ENCODE measurements at regions not wholly inside any gene's neighbourhood (a gene's known extent, or its start where the extent isn't known, plus 50 kb on each side); places are given as distances from the start of the nearest gene placed in this dataset.

DNA sequence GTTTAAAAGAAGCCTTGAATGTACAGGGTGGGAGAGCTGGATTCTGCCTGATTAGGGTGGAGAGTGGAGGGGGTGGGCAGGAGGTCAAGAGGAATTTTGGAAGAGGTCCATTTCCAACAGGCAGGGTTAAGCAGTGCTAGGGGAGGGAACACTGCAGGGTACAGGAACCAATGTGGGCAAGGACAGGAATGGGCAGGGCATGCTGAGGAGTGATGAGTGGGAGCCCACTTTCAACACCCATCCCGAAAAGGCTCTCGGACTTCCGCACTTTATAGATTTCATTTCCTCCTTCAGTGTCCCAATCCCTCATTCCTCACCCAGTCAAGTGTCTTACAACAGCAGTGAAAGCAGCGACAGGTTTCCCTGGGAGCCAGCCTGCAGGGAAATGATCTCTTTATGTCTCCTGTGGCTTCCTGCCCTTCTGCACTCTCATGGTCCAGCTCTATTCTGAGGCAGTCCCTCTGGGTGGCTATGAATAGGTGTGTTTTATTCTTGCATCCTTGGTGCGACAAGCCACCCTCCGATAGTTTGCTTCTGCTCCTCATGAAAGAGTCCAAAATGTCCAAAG, 50.5 kb upstream of the ZNF507 start:
- Histone ChIP-seq H3K79me2 (ENCODE audit: low read length) (no peaks in the 10 kb centered on the region), H3K36me3 (replicated peaks; ENCODE audit: low read depth, low read length) (no peaks in the 10 kb centered on the region), H3K9me3 (ENCODE audit: insufficient read depth, low read length) (no peaks in the 10 kb centered on the region), H3K9ac (ENCODE audit: low read length) (no peak overlapping the region), H3K4me3 (ENCODE audit: low read length) (no peak overlapping the region), H2AFZ (ENCODE audit: low read depth, low read length) (no peak overlapping the region), H4K20me1 (ENCODE audit: insufficient read depth, low read length) (no peaks in the 10 kb centered on the region), H3K27me3 (ENCODE audit: low read depth, low read length) (no peaks in the 10 kb centered on the region; the same call in 1 of the 2 replicates), H3K4me1 (ENCODE audit: low read length) (no peaks in the 10 kb centered on the region), H3K27ac (ENCODE audit: low read length) (no peak overlapping the region), H3K4me2 (ENCODE audit: low read length) (no peak overlapping the region)
- TF ChIP-seq, protein P1, sequence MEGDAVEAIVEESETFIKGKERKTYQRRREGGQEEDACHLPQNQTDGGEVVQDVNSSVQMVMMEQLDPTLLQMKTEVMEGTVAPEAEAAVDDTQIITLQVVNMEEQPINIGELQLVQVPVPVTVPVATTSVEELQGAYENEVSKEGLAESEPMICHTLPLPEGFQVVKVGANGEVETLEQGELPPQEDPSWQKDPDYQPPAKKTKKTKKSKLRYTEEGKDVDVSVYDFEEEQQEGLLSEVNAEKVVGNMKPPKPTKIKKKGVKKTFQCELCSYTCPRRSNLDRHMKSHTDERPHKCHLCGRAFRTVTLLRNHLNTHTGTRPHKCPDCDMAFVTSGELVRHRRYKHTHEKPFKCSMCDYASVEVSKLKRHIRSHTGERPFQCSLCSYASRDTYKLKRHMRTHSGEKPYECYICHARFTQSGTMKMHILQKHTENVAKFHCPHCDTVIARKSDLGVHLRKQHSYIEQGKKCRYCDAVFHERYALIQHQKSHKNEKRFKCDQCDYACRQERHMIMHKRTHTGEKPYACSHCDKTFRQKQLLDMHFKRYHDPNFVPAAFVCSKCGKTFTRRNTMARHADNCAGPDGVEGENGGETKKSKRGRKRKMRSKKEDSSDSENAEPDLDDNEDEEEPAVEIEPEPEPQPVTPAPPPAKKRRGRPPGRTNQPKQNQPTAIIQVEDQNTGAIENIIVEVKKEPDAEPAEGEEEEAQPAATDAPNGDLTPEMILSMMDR (IDR thresholded peaks at IDR 0.05; ENCODE audit: low read depth, low read length): no peak
- TF ChIP-seq EZH2phosphoT487 (IDR thresholded peaks at IDR 0.05; ENCODE audit: low read depth): no peak

All from OCI-LY3 (cell line).